H1 (cell line): ENCODE measurements at regions not wholly inside any gene's neighbourhood (a gene's known extent, or its start where the extent isn't known, plus 50 kb on each side); places are given as distances from the start of the nearest gene placed in this dataset.

ENCODE experiments used
- CTCF ChIA-PET: fragments of 300-600 bp; sonication (Branson Sonifier 250); formaldehyde crosslinking; loops from one replicate; lab custom pipeline; 2021; ENCODE audit not compliant: partially characterized antibody; lab: Charles Lee
- POLR2A ChIA-PET: fragments of 300-600 bp; sonication (Branson Sonifier 250); formaldehyde crosslinking; loops from one replicate; lab custom pipeline; 2021; ENCODE audit warnings: inconsistent platforms; ENCODE audit not compliant: partially characterized antibody; lab: Charles Lee
- DNase-seq, 2 experiments: peaks; one replicate each; pipeline versions ENCODE4 v3.0.0 to v3.0.0-alpha.2; 2010 to 2022; ENCODE audit warnings: low spot score in 2 of 2, low read depth in 1 of 2, mixed read lengths in 1 of 2
- FAIRE-seq: peaks from 2 replicates; lab custom pipeline; 2011; peaks lifted over from hg19 to GRCh38; lab: Jason Lieb, UNC
- H2AFZ ChIP-seq: 2 replicates; pipeline ENCODE4 v1.8.1; 2012; ENCODE audit warnings: low read length, inconsistent platforms
- H2AK5ac ChIP-seq: 2 replicates; pipeline ENCODE4 v1.6.1; 2013; ENCODE audit warnings: low read depth, low read length
- H2BK120ac ChIP-seq: replicated peaks from 2 replicates; pipeline ENCODE3; 2013; ENCODE audit warnings: low read depth, low read length, inconsistent platforms
- H2BK12ac ChIP-seq: 2 replicates; pipeline ENCODE4 v1.6.1; 2013; ENCODE audit warnings: low read depth, low read length
- H2BK15ac ChIP-seq: 2 replicates; pipeline ENCODE4 v1.6.1; 2013; ENCODE audit warnings: low read length
- H2BK20ac ChIP-seq: 2 replicates; pipeline ENCODE4 v1.6.1; 2013; ENCODE audit warnings: low read length
- H2BK5ac ChIP-seq: 2 replicates; pipeline ENCODE4 v1.6.1; 2013; ENCODE audit warnings: low read depth, low read length
- H3K14ac ChIP-seq: 2 replicates; pipeline ENCODE4 v1.6.1; 2013; ENCODE audit warnings: inconsistent platforms; ENCODE audit not compliant: insufficient read length
- H3K18ac ChIP-seq: 2 replicates; pipeline ENCODE4 v1.6.1; 2013; ENCODE audit warnings: low read length; ENCODE audit errors: extremely low read depth
- H3K23ac ChIP-seq: 2 replicates; pipeline ENCODE4 v1.6.1; 2013; ENCODE audit warnings: inconsistent platforms; ENCODE audit not compliant: insufficient read length
- H3K23me2 ChIP-seq: 2 replicates; pipeline ENCODE4 v1.6.1; 2013; ENCODE audit warnings: low read depth, low read length
- H3K27ac ChIP-seq: 2 replicates; pipeline ENCODE4 v1.6.1; 2011; ENCODE audit warnings: low read depth, low read length, inconsistent platforms
- H3K27me3 ChIP-seq, 4 experiments: replicated peaks in 1 of 4; 1 replicate in 1 of 4; 2 replicates in 3 of 4; pipeline versions ENCODE4 v1.6.1 to v1.8.1; 2011 to 2013; ENCODE audit warnings: low read length in 3 of 4, mild to moderate bottlenecking in 3 of 4, inconsistent platforms in 2 of 4, mixed read lengths in 2 of 4, moderate library complexity in 1 of 4; ENCODE audit not compliant: control insufficient read depth in 3 of 4, insufficient read depth in 3 of 4; ENCODE audit errors: extremely low read depth in 1 of 4
- H3K36me3 ChIP-seq, 4 experiments: 2 replicates each; pipeline versions ENCODE4 v1.6.1 to v1.8.1; 2011 to 2013; ENCODE audit warnings: mild to moderate bottlenecking in 4 of 4, low read length in 3 of 4, moderate library complexity in 2 of 4, control low read depth in 1 of 4, inconsistent platforms in 1 of 4; ENCODE audit not compliant: insufficient read depth in 4 of 4, control insufficient read depth in 2 of 4
- H3K4ac ChIP-seq: replicated peaks from 2 replicates; pipeline ENCODE3; 2013; ENCODE audit warnings: low read length, low read depth, mixed read lengths, inconsistent platforms; ENCODE audit not compliant: insufficient read length
- H3K4me1 ChIP-seq, 4 experiments: replicated peaks in 1 of 4; 1 replicate in 1 of 4; 2 replicates in 3 of 4; pipeline versions ENCODE4 v1.6.1 to v1.8.1; 2011 to 2013; ENCODE audit warnings: low read length in 3 of 4, inconsistent platforms in 2 of 4, mixed read lengths in 1 of 4; ENCODE audit not compliant: insufficient read depth in 4 of 4, control insufficient read depth in 3 of 4
- H3K4me2 ChIP-seq, 2 experiments: 2 replicates each; pipeline versions ENCODE4 v1.6.1 to v1.8.1; 2011 to 2013; ENCODE audit warnings: low read depth in 2 of 2, low read length in 2 of 2, control low read depth in 1 of 2, inconsistent platforms in 1 of 2, mild to moderate bottlenecking in 1 of 2; ENCODE audit not compliant: insufficient read depth in 1 of 2
- H3K4me3 ChIP-seq, 4 experiments: fragments of 200-600, 300-600 bp in 1 of 4; sonication (generic), shearing (Covaris generic), sonication (Bioruptor Twin) in 1 of 4; 2 replicates each; pipeline versions ENCODE4 v1.5.1 to v1.8.1; 2011 to 2016; ENCODE audit warnings: low read length in 4 of 4, low read depth in 3 of 4, control low read depth in 2 of 4, inconsistent platforms in 2 of 4, mild to moderate bottlenecking in 2 of 4, mixed read lengths in 1 of 4, moderate library complexity in 1 of 4; ENCODE audit not compliant: insufficient read depth in 2 of 4; ENCODE audit errors: extremely low read depth in 1 of 4
- H3K56ac ChIP-seq: replicated peaks from 2 replicates; pipeline ENCODE3; 2013; ENCODE audit warnings: low read depth, mild to moderate bottlenecking, mixed read lengths, low read length, inconsistent platforms; ENCODE audit not compliant: insufficient read length
- H3K79me1 ChIP-seq: 2 replicates; pipeline ENCODE4 v1.6.1; 2013; ENCODE audit warnings: low read depth, low read length, control low read depth
- H3K79me2 ChIP-seq, 2 experiments: 2 replicates each; pipeline versions ENCODE4 v1.6.1 to v1.8.1; 2012 to 2013; ENCODE audit warnings: low read length in 2 of 2, mild to moderate bottlenecking in 2 of 2, inconsistent platforms in 1 of 2; ENCODE audit not compliant: insufficient read depth in 2 of 2, control insufficient read depth in 1 of 2
- H3K9ac ChIP-seq, 4 experiments: replicated peaks in 1 of 4; 1 replicate in 1 of 4; 2 replicates in 3 of 4; pipeline versions ENCODE4 v1.6.1 to v1.8.1; 2011 to 2013; ENCODE audit warnings: low read depth in 3 of 4, low read length in 3 of 4, control low read depth in 2 of 4, mild to moderate bottlenecking in 2 of 4, moderate library complexity in 2 of 4, inconsistent platforms in 1 of 4; ENCODE audit errors: extremely low read depth in 1 of 4
- H3K9me3 ChIP-seq, 2 experiments: 2 replicates each; pipeline versions ENCODE4 v1.6.1 to v1.8.1; 2012 to 2013; ENCODE audit warnings: mild to moderate bottlenecking in 2 of 2, moderate library complexity in 2 of 2, control low read depth in 1 of 2, inconsistent platforms in 1 of 2, low read depth in 1 of 2, low read length in 1 of 2, mixed read lengths in 1 of 2; ENCODE audit not compliant: insufficient read depth in 2 of 2
- H4K20me1 ChIP-seq, 2 experiments: replicated peaks in 1 of 2; 2 replicates each; pipeline versions ENCODE3 to v1.8.1; 2011 to 2013; ENCODE audit warnings: inconsistent platforms in 2 of 2, low read length in 2 of 2, mild to moderate bottlenecking in 1 of 2; ENCODE audit not compliant: insufficient read depth in 2 of 2, control insufficient read depth in 1 of 2
- H4K5ac ChIP-seq: 2 replicates; pipeline ENCODE4 v1.6.1; 2013; ENCODE audit warnings: low read length, low read depth, mixed read lengths, inconsistent platforms; ENCODE audit not compliant: insufficient read length
- H4K8ac ChIP-seq: 2 replicates; pipeline ENCODE4 v1.8.0; 2013; ENCODE audit warnings: mild to moderate bottlenecking, moderate library complexity, low read length, inconsistent platforms; ENCODE audit not compliant: insufficient read depth; ENCODE audit errors: extremely low read depth
- H4K91ac ChIP-seq: replicated peaks from 2 replicates; pipeline ENCODE3; 2013; ENCODE audit warnings: low read length, mixed read lengths, inconsistent platforms; ENCODE audit not compliant: insufficient read length
- ASH2L ChIP-seq: fragments of 200-600, 300-600 bp; sonication (generic); IDR thresholded peaks from one replicate; pipeline ENCODE4 v1.7.1; 2017; ENCODE audit warnings: low read length
- FOSL1 ChIP-seq: IDR thresholded peaks from 2 replicates; pipeline ENCODE4 v1.6.1; 2011; ENCODE audit warnings: mild to moderate bottlenecking, low read depth, low read length, moderate library complexity; ENCODE audit not compliant: insufficient read depth
- GABPA ChIP-seq: IDR thresholded peaks from 2 replicates; pipeline ENCODE4 v1.6.1; 2011; ENCODE audit warnings: mild to moderate bottlenecking, low read length, moderate library complexity, borderline replicate concordance; ENCODE audit not compliant: insufficient read depth
- KDM1A ChIP-seq: fragments of 200-600, 300-600 bp; sonication (generic); IDR thresholded peaks from 2 replicates; pipeline ENCODE4 v1.7.1; 2016; ENCODE audit warnings: mild to moderate bottlenecking, low read length, borderline replicate concordance
- POLR2A ChIP-seq, 2 experiments: IDR thresholded peaks; 1 replicate in 1 of 2; 2 replicates in 1 of 2; pipeline ENCODE4 v1.6.1; 2011; ENCODE audit warnings: low read depth in 2 of 2, low read length in 2 of 2, mild to moderate bottlenecking in 2 of 2; ENCODE audit errors: control extremely low read depth in 1 of 2
- RAD21 ChIP-seq, 2 experiments: IDR thresholded peaks in 1 of 2; conservative IDR thresholded peaks in 1 of 2; 2 replicates each; pipeline ENCODE4 v1.6.1; 2011; ENCODE audit warnings: low read depth in 2 of 2, low read length in 2 of 2, improper control_type of control experiment in 1 of 2, inconsistent platforms in 1 of 2, mild to moderate bottlenecking in 1 of 2, moderate library complexity in 1 of 2
- RNF2 ChIP-seq: fragments of 200-900, 300-1000 bp; sonication (generic); IDR thresholded peaks from 2 replicates; pipeline ENCODE4 v1.7.1; 2016; ENCODE audit warnings: borderline replicate concordance, low read depth, mild to moderate bottlenecking, antibody characterized with exemption, low read length; ENCODE audit not compliant: poor library complexity, severe bottlenecking; ENCODE audit errors: missing control alignments
- SAP30 ChIP-seq: fragments of 300-600 bp; sonication (generic); IDR thresholded peaks from 2 replicates; pipeline ENCODE4 v1.7.1; 2012; ENCODE audit warnings: low read length, moderate library complexity, mild to moderate bottlenecking, inconsistent platforms; ENCODE audit not compliant: insufficient read depth, insufficient replicate concordance
- SIN3A ChIP-seq, 2 experiments: IDR thresholded peaks in 1 of 2; conservative IDR thresholded peaks in 1 of 2; 2 replicates each; pipeline ENCODE4 v1.6.1; 2011 to 2012; ENCODE audit warnings: low read length in 2 of 2, improper control_type of control experiment in 1 of 2, low read depth in 1 of 2, mild to moderate bottlenecking in 1 of 2
- SIRT6 ChIP-seq: IDR thresholded peaks from one replicate; pipeline ENCODE4 v1.7.1; 2012; ENCODE audit warnings: low read length, inconsistent platforms
- SP1 ChIP-seq: IDR thresholded peaks from 2 replicates; pipeline ENCODE4 v1.6.1; 2011; ENCODE audit warnings: low read depth, low read length
- TEAD4 ChIP-seq: IDR thresholded peaks from 2 replicates; pipeline ENCODE4 v1.6.1; 2012; ENCODE audit warnings: low read depth, low read length, inconsistent platforms, mixed read lengths
- YY1 ChIP-seq: IDR thresholded peaks from 2 replicates; pipeline ENCODE4 v1.6.1; 2011; ENCODE audit warnings: low read depth, mild to moderate bottlenecking, low read length
- WGBS, 2 experiments: shearing (Covaris generic) in 1 of 2; methylation state at CpG; one replicate each; pipeline versions ENCODE4 v1.1.6 to v1.1.7; 2013 to 2015; ENCODE audit warnings: low lambda C conversion rate in 2 of 2, mixed read lengths in 2 of 2, inconsistent platforms in 1 of 2, low coverage in 1 of 2, missing lambda C conversion rate in 1 of 2; ENCODE audit not compliant: insufficient replicate concordance in 2 of 2, insufficient coverage in 1 of 2, insufficient read length in 1 of 2; ENCODE audit errors: extremely low coverage in 1 of 2, missing lambda C conversion rate in 1 of 2; 5-methylcytosine and 5-hydroxymethylcytosine counted together

GRCh38 chrX:109826954-109827708 is 94.1 kb upstream of the ACSL4 start:
- Histone ChIP-seq H2BK20ac (no peak overlapping the region), H2BK120ac (no peak overlapping the region), H3K14ac (no peak overlapping the region), H3K23ac (no peak overlapping the region), H3K79me1 (no peaks in the 10 kb centered on the region), H3K4me2 (no peak overlapping the region), H4K91ac (no peak overlapping the region), H2AFZ (no peak overlapping the region), H3K79me2 (no peaks in the 10 kb centered on the region), H4K8ac (no peak overlapping the region), H4K20me1 (no peaks in the 10 kb centered on the region), H3K27ac (no peak overlapping the region), H2BK5ac (no peak overlapping the region), H3K23me2 (no peaks in the 10 kb centered on the region), H3K9me3 (no peaks in the 10 kb centered on the region), H2BK12ac (no peak overlapping the region), H3K4me3 (no peak overlapping the region), H3K9ac (no peak overlapping the region), H3K27me3 (no peaks in the 10 kb centered on the region), H3K56ac (no peak overlapping the region), H2AK5ac (no peak overlapping the region), H2BK15ac (no peak overlapping the region), H3K36me3 (no peaks in the 10 kb centered on the region), H4K5ac (no peak overlapping the region), H3K18ac (no peak overlapping the region), H3K4ac (no peak overlapping the region), H3K4me1 (no peaks in the 10 kb centered on the region; a peak in 1 of 7 replicates)
- WGBS, 2 experiments, result 100% methylated on average over 1 of the region's 1 CpG; no CpG with 5 or more reads in 1 of the 2 experiments
- FAIRE-seq, result no peak
- no peak for DNase-seq
- ChIA-PET POLR2A (interaction anchor here (0.8 kb wide), 1 partner anchor 45 kb away, joined by 5 read pairs; no protein-coding TSS in a partner anchor), CTCF (interaction anchor here (1.0 to 2.2 kb wide), 7 partner anchors 10 to 195 kb away, joined by 3 to 6 read pairs (median 3); no protein-coding TSS in a partner anchor)
- TF ChIP-seq GABPA (no peak), SIRT6 (no peak), YY1 (no peak), ASH2L (no peak), SIN3A (conservative IDR thresholded peaks at IDR 0.05 in 1 of 2, IDR thresholded peaks at IDR 0.05 in 1 of 2; ENCODE audit: low read depth in 1 of 2, low read length in 2 of 2) (no peak), TEAD4 (no peak), POLR2A (IDR thresholded peaks at IDR 0.05; ENCODE audit: control extremely low read depth in 1 of 2, low read depth in 2 of 2, low read length in 2 of 2) (no peak), KDM1A (no peak), FOSL1 (no peak), SAP30 (no peak), RNF2 (no peak), SP1 (no peak), RAD21 (IDR thresholded peaks at IDR 0.05 in 1 of 2, conservative IDR thresholded peaks at IDR 0.05 in 1 of 2; ENCODE audit: low read depth in 2 of 2, low read length in 2 of 2) (no peak)
